AG10803 (cell line): ENCODE measurements at regions not wholly inside any gene's neighbourhood (a gene's known extent, or its start where the extent isn't known, plus 50 kb on each side); places are given as distances from the start of the nearest gene placed in this dataset.

Experiments
- DNase-seq: peaks from one replicate; pipeline ENCODE4 v3.0.0; 2010; ENCODE audit warnings: low read depth
- H3K4me3 ChIP-seq: 2 replicates; pipeline ENCODE4 v1.5.1; 2011; ENCODE audit warnings: mild to moderate bottlenecking, low read length, control low read depth
- CTCF ChIP-seq: conservative IDR thresholded peaks from 2 replicates; pipeline ENCODE4 v1.5.1; 2011; ENCODE audit warnings: mild to moderate bottlenecking, low read length, control low read depth, inconsistent platforms

DNA sequence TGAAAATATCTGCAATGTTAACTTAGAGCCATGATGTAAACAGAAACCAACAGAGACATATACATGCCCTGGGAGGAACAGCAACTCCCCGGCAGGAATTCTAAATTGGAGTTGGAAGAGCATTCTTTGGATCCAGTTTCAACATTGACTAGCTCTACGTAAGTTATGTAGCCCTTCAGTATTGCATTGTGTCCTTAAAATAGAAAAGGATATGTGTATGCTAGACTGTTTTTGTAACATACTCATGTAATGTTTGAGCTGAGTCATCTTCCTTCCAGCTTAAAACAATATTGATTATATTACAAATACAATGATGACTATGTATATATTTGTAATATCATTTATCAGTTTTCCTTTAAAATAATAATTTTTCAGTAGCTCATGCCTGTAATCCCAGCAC is 1422.2 kb upstream of the PCDH20 start:
- no peak overlapping the region for H3K4me3 ChIP-seq
- DNase-seq: no peak
- TF ChIP-seq CTCF: no peak

DNA sequence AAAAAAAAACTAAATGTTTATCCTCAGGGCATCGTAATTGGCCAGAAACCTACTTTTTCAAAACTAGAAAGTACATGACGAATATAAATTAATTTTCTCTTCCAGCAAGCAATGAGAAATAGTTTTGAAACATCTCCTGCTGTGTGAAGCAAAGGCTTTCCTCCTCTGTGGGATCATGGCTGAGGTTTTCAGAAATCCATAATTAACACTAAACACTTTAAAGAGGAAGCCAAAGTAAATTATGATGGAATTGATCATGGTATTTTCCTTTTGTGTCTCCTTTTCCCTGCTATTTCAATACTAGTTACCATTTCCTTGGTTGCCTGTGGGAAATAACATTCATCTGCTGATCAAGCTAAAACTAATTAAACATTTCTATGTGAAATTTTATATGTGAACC is 1413.8 kb upstream of the PCDH20 start:
- no peak for TF ChIP-seq CTCF
- DNase-seq: no peak

GRCh38 chr13:62799931-62800436 is 1384.3 kb upstream of the PCDH20 start:
- no peak overlapping the region for H3K4me3 ChIP-seq
- no peak for DNase-seq
- TF ChIP-seq CTCF: no peak

More for the DNA sequence above, 1413.8 kb upstream of the PCDH20 start:
- no peak overlapping the region for H3K4me3 ChIP-seq

GRCh38 chr13:62799038-62799535 is 1383.4 kb upstream of the PCDH20 start:
- no peak for TF ChIP-seq CTCF
- no peak for DNase-seq
- H3K4me3 ChIP-seq: no peak overlapping the region

DNA sequence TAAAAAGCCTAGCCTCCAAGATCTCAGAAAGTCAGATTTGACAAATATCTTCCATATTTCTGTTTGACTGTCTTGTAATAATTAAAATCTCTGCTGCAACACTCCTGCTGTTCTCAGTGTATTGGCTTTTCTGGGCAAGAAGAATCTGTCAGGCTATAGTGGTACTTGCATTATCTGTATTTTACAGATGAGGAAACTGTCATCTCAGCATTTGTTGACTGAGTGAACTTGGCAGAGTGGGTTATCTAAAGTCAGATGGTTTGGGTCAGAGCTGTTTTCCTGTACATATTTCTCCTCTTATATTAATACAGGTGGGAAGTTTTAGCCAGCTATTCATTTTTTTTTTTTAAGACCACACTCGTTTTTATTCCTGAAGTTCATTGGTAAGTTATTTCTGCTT is 1378.2 kb upstream of the PCDH20 start:
- DNase-seq: no peak
- no peak overlapping the region for H3K4me3 ChIP-seq
- TF ChIP-seq CTCF: no peak

DNA sequence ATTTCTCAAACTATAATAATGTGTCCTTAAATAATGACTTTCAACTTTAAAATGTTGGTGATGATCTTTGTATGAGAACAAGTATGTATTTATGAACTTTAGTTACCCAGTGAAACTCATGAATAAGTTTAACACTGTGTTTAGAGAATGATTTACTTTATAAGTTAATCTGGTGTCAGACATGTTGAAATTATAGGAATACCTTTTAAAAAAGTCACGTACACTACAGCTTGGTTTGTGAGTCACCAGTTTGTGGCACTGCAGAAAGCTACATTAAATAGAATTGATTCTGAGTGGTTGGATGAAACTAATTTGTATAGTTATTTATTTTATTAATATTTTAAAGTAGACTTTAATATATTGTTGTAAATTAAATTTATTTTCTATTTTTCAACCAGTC is 1366.2 kb upstream of the PCDH20 start:
- no peak overlapping the region for H3K4me3 ChIP-seq
- no peak for DNase-seq
- TF ChIP-seq CTCF: no peak

- no peak for DNase-seq
- TF ChIP-seq CTCF: no peak
- no peak overlapping the region for H3K4me3 ChIP-seq
Measured at GRCh38 chr13:62779161-62779560, 1363.5 kb upstream of the PCDH20 start.
